Transverse colon (tissue), 4 donors: ENCODE measurements at regions not wholly inside any gene's neighbourhood (a gene's known extent, or its start where the extent isn't known, plus 50 kb on each side); places are given as distances from the start of the nearest gene placed in this dataset.

Experiments used
- DNase-seq: peaks from one replicate; pipeline ENCODE4 v3.0.0-alpha.2; 2019
- H3K27ac ChIP-seq, 4 donors: fragments of 200-600 bp; sonication (generic); 2 replicates each; pipeline ENCODE4 v1.5.1; 2016 to 2018; ENCODE audit warnings: inconsistent platforms in 4 of 4
- H3K27me3 ChIP-seq: fragments of 200-600 bp; sonication (generic); 2 replicates; pipeline ENCODE4 v1.5.1; 2017; ENCODE audit warnings: inconsistent platforms
- H3K36me3 ChIP-seq, 4 donors: fragments of 200-600 bp; sonication (generic); 2 replicates each; pipeline ENCODE4 v1.5.1; 2017 to 2019; ENCODE audit warnings: inconsistent platforms in 4 of 4
- H3K4me1 ChIP-seq, 4 donors: fragments of 200-600 bp; sonication (generic); 2 replicates each; pipeline ENCODE4 v1.5.1; 2017 to 2020; ENCODE audit warnings: inconsistent platforms in 4 of 4
- H3K4me3 ChIP-seq, 4 donors: fragments of 200-600 bp; sonication (generic); 1 replicate in 1 of 4; 2 replicates in 3 of 4; pipeline versions ENCODE4 v1.5.1 to v1.6.1; 2017 to 2019; ENCODE audit warnings: inconsistent platforms in 4 of 4
- H3K9me3 ChIP-seq, 2 donors: fragments of 200-600 bp; sonication (generic); 2 replicates each; pipeline ENCODE4 v1.5.1; 2017 to 2019; ENCODE audit warnings: inconsistent platforms in 2 of 2
- CTCF ChIP-seq, 5 experiments: fragments of 200-600 bp in 3 of 5; fragments of 450-650 bp in 2 of 5; sonication (generic) in 3 of 5; IDR thresholded peaks; 1 replicate in 2 of 5; 2 replicates in 3 of 5; pipeline ENCODE4 v1.5.1; 2016 to 2017; ENCODE audit warnings: antibody characterized with exemption in 5 of 5, inconsistent platforms in 3 of 5, mild to moderate bottlenecking in 2 of 5, moderate library complexity in 1 of 5
- EP300 ChIP-seq: sonication (generic); formaldehyde crosslinking; IDR thresholded peaks from one replicate; pipeline ENCODE4 v1.6.1; 2017; ENCODE audit warnings: antibody characterized with exemption, low read depth
- POLR2A ChIP-seq: fragments of 450-650 bp; IDR thresholded peaks from one replicate; pipeline ENCODE4 v1.6.1; 2016; ENCODE audit warnings: antibody characterized with exemption, mild to moderate bottlenecking, moderate library complexity
- POLR2AphosphoS5 ChIP-seq, 3 donors: sonication (generic); formaldehyde crosslinking; IDR thresholded peaks; one replicate each; pipeline ENCODE4 v1.6.1; 2016; ENCODE audit warnings: antibody characterized with exemption in 3 of 3
- WGBS, 2 donors: methylation state at CpG; one replicate each; pipeline ENCODE4 v1.1.5; 2018; ENCODE audit warnings: low coverage in 1 of 2; 5-methylcytosine and 5-hydroxymethylcytosine counted together
- in situ Hi-C, 4 donors: fragments of 200-750 bp; cut with MboI; loops; one replicate each; pipeline versions ENCODE4 v1.15.0 to v1.15.1; 2017; ENCODE audit warnings: low sequenced_read_pairs in 3 of 4, low pct_ligation_motif_present in 1 of 4, low pct_unique_long_range_greater_than_20kb in 1 of 4
- intact Hi-C: fragments of 100-400 bp; cut with DNase I; formaldehyde crosslinking; loops from one replicate; pipeline ENCODE4 v1.15.1; 2023; ENCODE audit warnings: low total_unique reads

- no peaks in the 10 kb centered on the region for H3K36me3 ChIP-seq
- intact Hi-C loops: no loop called here
- in situ Hi-C loops: no loop called here
- no peak for DNase-seq
- H3K27me3 ChIP-seq: no peaks in the 10 kb centered on the region
- H3K9me3 ChIP-seq: peaks cover 0 to 10% of the 10 kb centered on the region in 2 donors
- no peak for TF ChIP-seq EP300
- no peak for TF ChIP-seq POLR2A
- TF ChIP-seq POLR2AphosphoS5 (IDR thresholded peaks at IDR 0.05): no peak
- TF ChIP-seq CTCF (IDR thresholded peaks at IDR 0.05): no peak
- 64% methylated on average over 1 of the region's 1 CpG; no CpG with 5 or more reads in 1 of the 2 donors for WGBS, 2 donors
- no peaks in the 10 kb centered on the region for H3K4me1 ChIP-seq
- no peak overlapping the region for H3K4me3 ChIP-seq
- no peak overlapping the region for H3K27ac ChIP-seq
These were observed 330.8 kb downstream of the DTWD2 start for GRCh38 chr5:118657576-118657975.

GRCh38 chr5:118653872-118654271 is 334.5 kb downstream of the DTWD2 start:
- Histone ChIP-seq H3K27me3 (no peaks in the 10 kb centered on the region), H3K4me1 (no peaks in the 10 kb centered on the region), H3K9me3 (peaks cover 0 to 10% of the 10 kb centered on the region in 2 donors), H3K4me3 (no peak overlapping the region), H3K36me3 (no peaks in the 10 kb centered on the region), H3K27ac (no peak overlapping the region)
- 18% methylated on average over 1 of the region's 1 CpG; no CpG with 5 or more reads in 1 of the 2 donors for WGBS, 2 donors
- intact Hi-C loops (no loop called here), in situ Hi-C loops (no loop called here)
- TF ChIP-seq EP300 (no peak), POLR2AphosphoS5 (IDR thresholded peaks at IDR 0.05) (no peak), POLR2A (no peak), CTCF (IDR thresholded peaks at IDR 0.05) (no peak)
- no peak for DNase-seq

- Histone ChIP-seq H3K27me3 (no peaks in the 10 kb centered on the region), H3K27ac (no peak overlapping the region), H3K36me3 (no peaks in the 10 kb centered on the region), H3K4me3 (no peak overlapping the region), H3K4me1 (no peaks in the 10 kb centered on the region), H3K9me3 (peaks cover 0 to 10% of the 10 kb centered on the region in 2 donors)
- 97 to 100% methylated on average over 1 of the region's 1 CpG for WGBS, 2 donors
- intact Hi-C loops: no loop called here
- DNase-seq: no peak
- TF ChIP-seq POLR2A (no peak), EP300 (no peak), CTCF (IDR thresholded peaks at IDR 0.05) (no peak), POLR2AphosphoS5 (IDR thresholded peaks at IDR 0.05) (no peak)
- in situ Hi-C loops: no loop called here
These were observed 335.2 kb downstream of the DTWD2 start for GRCh38 chr5:118653183-118653582.

GRCh38 chr5:118651002-118651401 is 337.3 kb downstream of the DTWD2 start:
- no peaks in the 10 kb centered on the region for H3K9me3 ChIP-seq
- no peaks in the 10 kb centered on the region for H3K27me3 ChIP-seq
- no peaks in the 10 kb centered on the region for H3K36me3 ChIP-seq
- no peak overlapping the region for H3K27ac ChIP-seq
- no peak overlapping the region for H3K4me3 ChIP-seq
- 79 to 100% methylated on average over 1 to 3 of the region's 3 CpGs for WGBS, 2 donors
- H3K4me1 ChIP-seq: no peaks in the 10 kb centered on the region
- intact Hi-C loops: no loop called here
- no peak for TF ChIP-seq CTCF (IDR thresholded peaks at IDR 0.05)
- no peak for DNase-seq
- in situ Hi-C loops: no loop called here
